IPS-15b (cell line): ENCODE measurements at regions not wholly inside any gene's neighbourhood (a gene's known extent, or its start where the extent isn't known, plus 50 kb on each side); places are given as distances from the start of the nearest gene placed in this dataset.
"Not testable (repeated sequence)": the region's sequence is repeated elsewhere in the genome, so short reads cannot be mapped to it uniquely, and the experiment has no call there.

Experiments
- H3K27me3 ChIP-seq: one replicate; pipeline ENCODE4 v1.6.1; 2013; ENCODE audit warnings: low read length; ENCODE audit not compliant: control insufficient read depth, insufficient read depth
- H3K36me3 ChIP-seq: one replicate; pipeline ENCODE4 v1.6.1; 2013; ENCODE audit warnings: low read length; ENCODE audit not compliant: control insufficient read depth, insufficient read depth
- H3K4me1 ChIP-seq: one replicate; pipeline ENCODE4 v1.6.1; 2013; ENCODE audit warnings: mild to moderate bottlenecking, low read length; ENCODE audit not compliant: control insufficient read depth, insufficient read depth
- H3K4me3 ChIP-seq: one replicate; pipeline ENCODE4 v1.5.1; 2013; ENCODE audit warnings: low read depth, low read length
- H3K9ac ChIP-seq: one replicate; pipeline ENCODE4 v1.6.1; 2013; ENCODE audit warnings: low read depth, mild to moderate bottlenecking, low read length
- H3K9me3 ChIP-seq: one replicate; pipeline ENCODE4 v1.6.1; 2013; ENCODE audit warnings: mild to moderate bottlenecking, low read length; ENCODE audit not compliant: control insufficient read depth, insufficient read depth

- Histone ChIP-seq H3K4me3 (no peak overlapping the region), H3K36me3 (no peaks in the 10 kb centered on the region), H3K27me3 (no peaks in the 10 kb centered on the region), H3K4me1 (no peaks in the 10 kb centered on the region), H3K9ac (no peak overlapping the region), H3K9me3 (no peaks in the 10 kb centered on the region)
Measured at GRCh38 chr18:1308686-1309085, 404.0 kb downstream of the ADCYAP1 start.

GRCh38 chr18:1311376-1311775 is 406.7 kb downstream of the ADCYAP1 start:
- Histone ChIP-seq H3K36me3 (no peaks in the 10 kb centered on the region), H3K4me1 (no peaks in the 10 kb centered on the region), H3K9ac (no peak overlapping the region), H3K27me3 (no peaks in the 10 kb centered on the region), H3K4me3 (no peak overlapping the region), H3K9me3 (no peaks in the 10 kb centered on the region)

- H3K36me3 ChIP-seq, H3K4me3 ChIP-seq, H3K4me1 ChIP-seq, H3K9me3 ChIP-seq, H3K27me3 ChIP-seq, H3K9ac ChIP-seq: not testable (repeated sequence)
Measured at GRCh38 chr18:1335345-1335744, 430.7 kb downstream of the ADCYAP1 start.

GRCh38 chr18:1350931-1351450 is 446.3 kb downstream of the ADCYAP1 start:
- no peaks in the 10 kb centered on the region for H3K9me3 ChIP-seq
- no peak overlapping the region for H3K9ac ChIP-seq
- no peaks in the 10 kb centered on the region for H3K36me3 ChIP-seq
- peaks cover 6% of the 10 kb centered on the region for H3K27me3 ChIP-seq
- H3K4me3 ChIP-seq: no peak overlapping the region
- H3K4me1 ChIP-seq: no peaks in the 10 kb centered on the region

GRCh38 chr18:1353025-1353424 is 448.4 kb downstream of the ADCYAP1 start:
- Histone ChIP-seq H3K27me3 (peaks cover 6% of the 10 kb centered on the region), H3K9me3 (no peaks in the 10 kb centered on the region), H3K4me3 (no peak overlapping the region), H3K9ac (no peak overlapping the region), H3K4me1 (no peaks in the 10 kb centered on the region), H3K36me3 (no peaks in the 10 kb centered on the region)

- no peaks in the 10 kb centered on the region for H3K27me3 ChIP-seq
- no peaks in the 10 kb centered on the region for H3K9me3 ChIP-seq
- H3K4me1 ChIP-seq: no peaks in the 10 kb centered on the region
- H3K9ac ChIP-seq: no peak overlapping the region
- H3K36me3 ChIP-seq: no peaks in the 10 kb centered on the region
- no peak overlapping the region for H3K4me3 ChIP-seq
Measured at GRCh38 chr18:1357724-1358123, 453.1 kb downstream of the ADCYAP1 start.

GRCh38 chr18:1361936-1362335 is 457.3 kb downstream of the ADCYAP1 start:
- no peaks in the 10 kb centered on the region for H3K27me3 ChIP-seq
- H3K9ac ChIP-seq: no peak overlapping the region
- H3K4me1 ChIP-seq: no peaks in the 10 kb centered on the region
- no peaks in the 10 kb centered on the region for H3K36me3 ChIP-seq
- H3K9me3 ChIP-seq: no peaks in the 10 kb centered on the region
- H3K4me3 ChIP-seq: no peak overlapping the region

GRCh38 chr18:1370552-1370951 is 465.9 kb downstream of the ADCYAP1 start:
- H3K4me3 ChIP-seq: no peak overlapping the region
- no peak overlapping the region for H3K9ac ChIP-seq
- peaks cover 5% of the 10 kb centered on the region for H3K4me1 ChIP-seq
- H3K27me3 ChIP-seq: no peaks in the 10 kb centered on the region
- no peaks in the 10 kb centered on the region for H3K36me3 ChIP-seq
- no peaks in the 10 kb centered on the region for H3K9me3 ChIP-seq

- Histone ChIP-seq H3K4me3 (no peak overlapping the region), H3K27me3 (no peaks in the 10 kb centered on the region), H3K4me1 (peaks cover 5% of the 10 kb centered on the region), H3K9ac (no peak overlapping the region), H3K36me3 (no peaks in the 10 kb centered on the region), H3K9me3 (no peaks in the 10 kb centered on the region)
Measured at GRCh38 chr18:1371724-1372123, 467.1 kb downstream of the ADCYAP1 start.

GRCh38 chr18:1383465-1383864 is 478.8 kb downstream of the ADCYAP1 start:
- Histone ChIP-seq H3K4me3 (no peak overlapping the region), H3K9me3 (no peaks in the 10 kb centered on the region), H3K9ac (no peak overlapping the region), H3K4me1 (no peaks in the 10 kb centered on the region), H3K27me3 (no peaks in the 10 kb centered on the region), H3K36me3 (no peaks in the 10 kb centered on the region)

GRCh38 chr18:1388468-1388867 is 483.8 kb downstream of the ADCYAP1 start:
- H3K9ac ChIP-seq, H3K4me3 ChIP-seq, H3K9me3 ChIP-seq, H3K36me3 ChIP-seq, H3K4me1 ChIP-seq, H3K27me3 ChIP-seq: not testable (repeated sequence)

GRCh38 chr18:1392046-1392445 is 487.4 kb downstream of the ADCYAP1 start:
- Histone ChIP-seq H3K4me3 (no peak overlapping the region), H3K9ac (no peak overlapping the region), H3K36me3 (no peaks in the 10 kb centered on the region), H3K27me3 (no peaks in the 10 kb centered on the region), H3K4me1 (no peaks in the 10 kb centered on the region), H3K9me3 (no peaks in the 10 kb centered on the region)
